PFSK-1 (cell line): ENCODE measurements at regions not wholly inside any gene's neighbourhood (a gene's known extent, or its start where the extent isn't known, plus 50 kb on each side); places are given as distances from the start of the nearest gene placed in this dataset.

ENCODE experiments used
- FOXP2 ChIP-seq: optimal IDR thresholded peaks from 2 replicates; pipeline ENCODE3; 2011; ENCODE audit warnings: borderline replicate concordance, control low read depth, inconsistent platforms; ENCODE audit not compliant: insufficient read depth; ENCODE audit errors: extremely low read length, extremely low read depth
- POLR2AphosphoS5 ChIP-seq: IDR thresholded peaks from 2 replicates; pipeline ENCODE4 v1.6.1; 2012; ENCODE audit warnings: low read depth, mild to moderate bottlenecking, control low read depth, low read length, moderate library complexity
- REST ChIP-seq, 2 experiments: IDR thresholded peaks; 2 replicates each; pipeline versions ENCODE4 v1.6.1 to v1.8.0; 2011 to 2012; ENCODE audit warnings: low read depth in 2 of 2, low read length in 2 of 2, control low read depth in 1 of 2, inconsistent platforms in 1 of 2, mild to moderate bottlenecking in 1 of 2, moderate library complexity in 1 of 2; ENCODE audit not compliant: insufficient read depth in 1 of 2
- SIN3A ChIP-seq: IDR thresholded peaks from 2 replicates; pipeline ENCODE4 v1.6.1; 2012; ENCODE audit warnings: mild to moderate bottlenecking, low read length, moderate library complexity, borderline replicate concordance; ENCODE audit not compliant: insufficient read depth
- TAF1 ChIP-seq: IDR thresholded peaks from 2 replicates; pipeline ENCODE4 v1.6.1; 2012; ENCODE audit warnings: low read length, control low read depth, borderline replicate concordance; ENCODE audit not compliant: insufficient read depth

GRCh38 chr5:93018461-93018860, 562.6 kb downstream of the NR2F1-AS1 start:
- no peak for TF ChIP-seq POLR2AphosphoS5
- TF ChIP-seq REST (IDR thresholded peaks at IDR 0.05; ENCODE audit: insufficient read depth in 1 of 2, low read depth in 2 of 2, low read length in 2 of 2), result no peak
- no peak for TF ChIP-seq TAF1
- TF ChIP-seq SIN3A, result no peak
- TF ChIP-seq FOXP2, result no peak

- TF ChIP-seq TAF1, result no peak
- no peak for TF ChIP-seq POLR2AphosphoS5
- TF ChIP-seq FOXP2, result no peak
- no peak for TF ChIP-seq SIN3A
- no peak for TF ChIP-seq REST (IDR thresholded peaks at IDR 0.05; ENCODE audit: insufficient read depth in 1 of 2, low read depth in 2 of 2, low read length in 2 of 2)
Observed at GRCh38 chr5:93017849-93018248, 563.2 kb downstream of the NR2F1-AS1 start.

GRCh38 chr5:93017376-93017775, 563.6 kb downstream of the NR2F1-AS1 start:
- TF ChIP-seq TAF1 (no peak), SIN3A (no peak), FOXP2 (no peak), REST (IDR thresholded peaks at IDR 0.05; ENCODE audit: insufficient read depth in 1 of 2, low read depth in 2 of 2, low read length in 2 of 2) (no peak), POLR2AphosphoS5 (no peak)

DNA sequence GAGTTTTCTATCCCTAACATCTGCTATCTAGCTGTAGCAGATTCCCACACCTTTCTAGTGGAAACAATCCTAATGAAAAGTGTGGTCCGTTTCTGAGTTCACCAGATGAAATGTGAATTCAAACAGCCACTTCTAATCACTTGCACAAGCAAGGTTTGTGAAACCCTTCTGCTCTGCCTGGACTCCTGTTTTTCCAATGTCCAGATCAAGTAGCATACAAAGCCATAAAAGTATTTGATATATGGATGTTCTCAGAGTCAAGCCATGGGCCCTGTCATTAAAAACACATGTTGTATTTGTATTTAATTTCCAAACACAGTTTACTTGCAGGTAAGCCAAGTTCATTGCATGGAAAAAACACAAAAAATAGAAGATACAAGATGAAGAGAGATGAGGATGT, 570.4 kb downstream of the NR2F1-AS1 start:
- no peak for TF ChIP-seq REST (IDR thresholded peaks at IDR 0.05; ENCODE audit: insufficient read depth in 1 of 2, low read depth in 2 of 2, low read length in 2 of 2)
- no peak for TF ChIP-seq SIN3A
- no peak for TF ChIP-seq POLR2AphosphoS5
- no peak for TF ChIP-seq FOXP2
- TF ChIP-seq TAF1, result no peak

DNA sequence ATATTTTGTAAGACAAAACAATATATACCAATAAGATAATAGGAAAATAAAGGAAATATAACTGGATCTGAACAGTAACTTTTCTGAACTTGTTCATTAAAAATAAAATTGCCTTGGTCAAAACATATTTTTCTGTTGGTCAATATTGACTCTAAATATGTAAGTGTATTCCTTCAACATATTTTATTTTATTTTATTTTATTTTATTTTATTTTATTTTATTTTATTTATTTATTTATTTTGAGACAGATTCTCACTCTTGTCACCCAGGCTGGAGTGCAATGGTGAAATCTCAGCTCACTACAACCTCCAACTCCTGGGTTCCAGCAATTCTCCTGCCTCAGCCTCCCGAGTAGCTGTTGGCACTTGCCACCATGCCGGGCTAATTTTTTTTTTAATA, 571.0 kb downstream of the NR2F1-AS1 start:
- TF ChIP-seq REST (IDR thresholded peaks at IDR 0.05; ENCODE audit: insufficient read depth in 1 of 2, low read depth in 2 of 2, low read length in 2 of 2) (no peak), POLR2AphosphoS5 (no peak), FOXP2 (no peak), SIN3A (no peak), TAF1 (no peak)
